Erythroblast (primary cell): ENCODE measurements at regions not wholly inside any gene's neighbourhood (a gene's known extent, or its start where the extent isn't known, plus 50 kb on each side); places are given as distances from the start of the nearest gene placed in this dataset.

Experiments used
- DNase-seq, 2 experiments: peaks; one replicate each; lab custom pipeline; 2025; lab: John Stamatoyannopoulos, UW
- GATA1 ChIP-seq: IDR thresholded peaks from 2 replicates; pipeline ENCODE4 v1.6.1; 2011; ENCODE audit warnings: low read depth, mild to moderate bottlenecking, control low read depth, low read length, moderate library complexity
- POLR2A ChIP-seq: IDR thresholded peaks from 2 replicates; pipeline ENCODE4 v1.6.1; 2011; ENCODE audit warnings: mild to moderate bottlenecking, low read length

DNA sequence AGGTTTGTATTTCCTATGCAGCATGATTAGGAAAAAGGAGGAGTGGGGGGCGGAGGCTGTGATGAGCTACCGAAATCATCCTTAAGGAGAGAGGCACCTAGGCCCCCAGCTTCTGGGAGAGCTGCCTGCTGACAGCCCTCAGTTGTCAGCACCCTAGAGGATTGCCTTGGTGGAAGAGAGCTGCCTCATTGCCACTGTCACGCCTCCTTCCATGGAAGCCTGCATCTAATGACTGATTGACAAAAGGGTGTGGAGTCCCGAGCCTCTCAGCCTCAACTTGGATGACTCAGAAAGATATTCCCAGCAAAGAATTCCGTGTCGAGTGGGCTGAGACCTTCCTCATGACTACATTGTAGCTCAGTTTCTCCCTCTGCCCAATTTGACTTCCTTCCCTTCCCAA, 320.4 kb upstream of the PROK2 start:
- no peak for DNase-seq
- TF ChIP-seq POLR2A (no peak), GATA1 (no peak)

DNA sequence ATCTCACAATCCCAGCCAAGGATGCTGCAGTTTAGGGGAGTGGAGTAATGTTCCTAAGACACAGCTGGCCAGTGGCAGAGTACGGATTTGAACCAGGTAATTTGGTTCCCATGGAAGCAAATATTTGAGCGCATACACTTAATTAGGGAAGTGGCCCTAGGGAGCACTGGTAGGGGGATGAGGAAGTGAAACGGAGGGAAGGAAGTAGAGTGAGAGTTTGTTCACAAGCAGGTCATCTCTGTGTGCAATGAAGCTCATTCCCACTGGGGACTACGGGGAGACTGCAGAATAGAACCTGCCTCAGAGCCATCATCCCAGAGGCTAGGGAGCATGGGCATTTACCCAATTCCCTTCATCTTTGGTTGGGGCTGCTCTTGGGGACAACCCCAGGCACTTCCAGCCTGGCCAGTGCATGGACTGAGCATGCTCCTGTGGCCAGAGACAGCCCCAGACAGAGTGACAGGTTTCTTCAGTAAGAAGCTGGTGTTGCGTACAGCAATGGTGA, 317.2 kb upstream of the PROK2 start:
- DNase-seq: no peak

DNA sequence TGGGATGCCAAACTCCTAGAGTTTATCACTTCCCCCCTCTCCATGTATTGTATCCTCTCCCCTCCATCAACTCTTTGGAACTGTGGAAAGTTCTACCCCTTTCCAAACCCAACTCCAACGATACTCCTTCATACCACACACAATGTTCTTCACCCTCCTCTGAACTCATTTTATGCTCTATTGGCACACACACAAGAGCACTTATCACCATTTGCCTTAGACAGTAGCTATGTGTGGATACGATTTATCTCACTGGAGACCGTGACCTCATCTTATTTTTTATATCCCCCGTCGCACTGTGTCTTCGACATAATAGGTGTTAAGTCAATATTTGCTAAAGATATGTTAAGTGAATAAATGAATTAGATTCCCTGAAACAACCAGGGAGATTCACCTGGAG, 316.5 kb upstream of the PROK2 start:
- TF ChIP-seq POLR2A (no peak), GATA1 (no peak)
- DNase-seq: no peak

More for the DNA sequence above, 317.2 kb upstream of the PROK2 start:
- TF ChIP-seq POLR2A (no peak), GATA1 (no peak)

- DNase-seq: peak; percentile 33 to 41
- TF ChIP-seq POLR2A (no peak), GATA1 (no peak)
These were observed 315.7 kb upstream of the PROK2 start for GRCh38 chr3:72100601-72101187.

DNA sequence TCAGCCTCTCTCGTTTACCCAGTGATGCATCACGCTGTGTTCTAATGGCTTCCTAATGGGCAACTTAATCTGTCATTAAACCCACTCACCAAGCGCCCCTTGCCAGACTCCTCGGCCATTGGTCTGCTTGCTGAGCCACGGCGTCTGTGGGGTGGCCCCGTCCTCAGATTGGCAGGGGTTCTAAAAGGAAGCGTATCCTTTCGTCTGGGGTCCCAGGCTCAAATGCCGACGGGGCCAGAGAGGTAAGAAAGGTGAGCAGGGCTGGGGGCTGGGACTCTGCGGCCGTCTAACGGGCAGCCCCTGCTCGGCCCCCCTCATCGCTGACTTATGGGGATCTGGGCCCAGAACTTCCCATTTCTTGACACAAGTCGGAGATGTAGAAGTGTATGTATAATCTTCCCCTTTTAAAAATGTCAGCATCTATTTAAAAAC, 315.1 kb upstream of the PROK2 start:
- TF ChIP-seq POLR2A: no peak
- TF ChIP-seq GATA1: no peak
- DNase-seq: no peak

- no peak for DNase-seq
- no peak for TF ChIP-seq POLR2A
- TF ChIP-seq GATA1: no peak
These were observed 314.6 kb upstream of the PROK2 start for GRCh38 chr3:72099326-72100079.

- TF ChIP-seq POLR2A (no peak), GATA1 (no peak)
- DNase-seq: no peak
These were observed 312.1 kb upstream of the PROK2 start for GRCh38 chr3:72097053-72097452.

DNA sequence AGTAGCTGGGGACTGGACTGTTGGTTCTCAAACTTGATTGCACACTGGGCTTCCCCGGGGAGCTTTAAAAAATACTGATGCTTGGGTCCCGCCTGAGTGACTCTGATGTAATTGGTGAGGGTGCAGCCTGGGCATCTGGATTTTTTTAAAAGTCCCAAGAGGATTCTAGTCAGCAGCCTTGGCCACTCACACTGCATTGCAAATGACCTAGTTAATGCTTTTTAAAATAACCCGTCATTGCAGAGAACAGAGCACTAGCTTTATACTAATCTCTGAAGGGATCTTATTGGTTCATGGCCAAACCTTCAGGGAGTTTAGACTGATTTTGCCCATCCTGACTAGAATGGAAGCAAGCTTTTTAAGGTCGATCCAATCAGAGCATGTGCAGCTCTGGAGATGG, 310.6 kb upstream of the PROK2 start:
- TF ChIP-seq POLR2A (no peak), GATA1 (no peak)

GRCh38 chr3:72093992-72094334, 309.0 kb upstream of the PROK2 start:
- DNase-seq: no peak
- TF ChIP-seq POLR2A (no peak), GATA1 (no peak)

More for the DNA sequence above, 310.6 kb upstream of the PROK2 start:
- DNase-seq: no peak

- DNase-seq: no peak
- no peak for TF ChIP-seq POLR2A
- no peak for TF ChIP-seq GATA1
These were observed 308.5 kb upstream of the PROK2 start for GRCh38 chr3:72093270-72093991.

DNA sequence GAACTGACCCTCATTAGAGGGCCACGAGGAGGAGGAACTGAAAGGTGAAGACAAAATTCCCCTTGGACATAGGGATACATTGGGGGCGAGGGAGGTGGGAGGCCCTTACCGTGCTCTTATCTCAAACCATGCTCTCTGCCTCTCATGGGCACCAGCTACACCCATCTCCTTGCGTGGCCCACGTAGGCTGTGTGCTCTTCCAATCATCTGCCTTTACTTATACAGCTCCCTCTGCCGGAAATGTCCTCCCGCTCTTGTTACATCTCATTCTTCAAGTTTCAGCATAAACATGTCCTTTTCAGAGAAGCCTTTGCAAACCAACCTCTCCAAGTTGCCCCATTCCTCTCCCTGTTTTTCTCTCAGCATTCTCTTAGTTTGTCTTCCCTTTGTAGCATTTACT, 307.8 kb upstream of the PROK2 start:
- TF ChIP-seq POLR2A (no peak), GATA1 (no peak)
- peak in 1 of 2 experiments; percentile 10 for DNase-seq

DNA sequence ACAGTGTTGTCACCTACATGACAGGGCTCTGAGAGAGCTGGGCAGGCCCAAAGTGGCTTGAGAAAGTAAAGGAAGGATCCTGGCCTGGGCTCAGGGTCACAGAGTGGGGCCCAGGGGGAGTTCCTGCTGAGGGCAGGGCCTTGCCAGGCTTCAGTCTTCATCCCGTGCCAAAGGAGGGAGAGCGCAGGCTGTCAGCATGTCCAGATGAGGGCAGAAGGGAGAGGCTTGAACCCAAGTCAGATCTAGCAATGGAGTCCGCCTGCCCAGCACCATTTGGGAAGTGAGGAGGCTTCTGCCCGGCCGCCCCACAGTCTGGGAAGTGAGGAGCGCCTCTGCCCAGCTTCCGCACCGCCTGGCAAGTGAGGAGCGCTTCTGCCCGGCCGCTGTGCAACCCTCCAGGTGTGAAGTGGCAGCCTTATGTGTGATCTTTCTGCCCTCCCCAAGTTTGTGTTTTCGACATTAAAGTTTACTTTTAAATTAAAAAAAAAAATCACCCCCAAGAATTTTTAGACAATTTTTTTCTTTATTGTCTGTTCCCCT, 303.6 kb upstream of the PROK2 start:
- peak; percentile 19 to 36 for DNase-seq
- TF ChIP-seq GATA1 (no peak), POLR2A (no peak)

GRCh38 chr3:72087420-72087819, 302.5 kb upstream of the PROK2 start:
- TF ChIP-seq GATA1 (no peak), POLR2A (no peak)
- DNase-seq: no peak

DNA sequence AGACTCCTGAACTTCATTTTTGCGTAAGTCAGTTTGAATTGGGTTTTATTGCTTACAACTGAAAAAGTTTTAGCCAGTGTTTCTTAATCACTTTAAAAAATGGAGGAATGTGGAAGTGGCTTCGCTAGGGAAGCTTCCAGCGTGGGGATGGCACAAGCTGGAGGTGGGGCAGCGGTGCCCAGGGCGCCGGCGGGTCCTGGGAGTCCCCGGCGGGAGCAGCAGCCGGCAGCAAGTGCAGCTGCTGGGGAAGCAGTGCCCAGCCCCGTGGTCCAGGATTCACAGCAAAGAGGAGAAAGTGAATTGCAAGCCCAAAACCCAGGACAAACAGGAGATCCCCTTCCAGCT, 301.8 kb upstream of the PROK2 start:
- DNase-seq: no peak
- TF ChIP-seq POLR2A: no peak
- no peak for TF ChIP-seq GATA1
